HPDE6-E6E7 (cell line): ENCODE measurements at regions not wholly inside any gene's neighbourhood (a gene's known extent, or its start where the extent isn't known, plus 50 kb on each side); places are given as distances from the start of the nearest gene placed in this dataset.
"Not testable (repeated sequence)": the region's sequence is repeated elsewhere in the genome, so short reads cannot be mapped to it uniquely, and the experiment has no call there.

Experiments used
- DNase-seq: peaks from one replicate; pipeline ENCODE4 v3.0.0; 2011; ENCODE audit warnings: missing footprints; ENCODE audit errors: extremely low spot score

GRCh38 chr14:82963756-82964155 lies 1430.1 kb upstream of the SEL1L start:
- DNase-seq, result no peak

GRCh38 chr14:82987502-82988124 lies 1454.0 kb upstream of the SEL1L start:
- no peak for DNase-seq

DNA sequence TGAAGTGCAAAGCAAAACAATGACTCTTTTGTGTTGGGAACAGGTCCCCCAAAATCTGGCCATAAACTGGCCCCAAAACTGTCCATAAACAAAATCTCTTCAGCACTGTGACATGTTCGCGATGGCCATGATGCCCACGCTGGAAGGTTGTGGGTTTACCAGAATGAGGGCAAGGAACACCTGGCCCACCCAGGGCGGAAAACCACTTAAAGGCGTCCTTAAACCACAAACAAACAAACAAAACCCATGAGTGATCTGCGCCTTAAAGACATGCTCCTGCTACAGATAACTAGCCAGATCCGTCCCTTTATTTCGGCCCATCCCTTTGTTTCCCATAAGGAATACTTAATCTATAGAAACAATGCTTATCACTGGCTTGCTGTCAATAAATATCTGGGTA lies 1460.9 kb upstream of the SEL1L start:
- not testable (repeated sequence) for DNase-seq

GRCh38 chr14:82999802-83000201 lies 1466.1 kb upstream of the SEL1L start:
- no peak for DNase-seq

GRCh38 chr14:83004456-83005006 lies 1470.9 kb upstream of the SEL1L start:
- no peak for DNase-seq

DNA sequence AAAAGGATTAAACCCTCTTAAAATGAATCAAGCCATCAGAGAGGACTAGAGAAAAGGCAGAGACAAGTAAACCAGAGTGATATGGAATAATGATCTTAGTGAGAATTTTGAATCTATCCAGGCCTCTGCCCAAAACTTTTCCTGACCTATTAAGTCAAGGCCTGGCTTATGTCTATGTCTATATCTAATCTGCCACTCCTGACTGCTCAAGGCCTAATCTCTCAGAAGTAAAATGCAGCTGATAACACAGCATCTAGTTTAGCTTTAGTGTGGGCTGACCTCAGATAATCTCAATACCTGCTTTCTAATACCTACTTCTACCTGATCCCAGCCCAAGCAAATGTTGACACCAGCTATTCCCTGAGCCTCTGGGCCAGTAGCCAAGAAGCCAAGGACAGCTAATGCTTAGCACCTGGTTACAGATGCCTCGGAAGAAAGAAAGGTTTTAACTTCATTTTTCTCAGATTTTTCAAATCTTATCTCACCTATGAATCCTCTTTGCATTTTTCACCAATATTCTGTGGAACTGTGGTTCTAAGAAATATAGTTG lies 1472.5 kb upstream of the SEL1L start:
- no peak for DNase-seq

- not testable (repeated sequence) for DNase-seq
Measured at GRCh38 chr14:83007052-83007451, 1473.4 kb upstream of the SEL1L start.

GRCh38 chr14:83007641-83008225 lies 1474.1 kb upstream of the SEL1L start:
- no peak for DNase-seq

DNA sequence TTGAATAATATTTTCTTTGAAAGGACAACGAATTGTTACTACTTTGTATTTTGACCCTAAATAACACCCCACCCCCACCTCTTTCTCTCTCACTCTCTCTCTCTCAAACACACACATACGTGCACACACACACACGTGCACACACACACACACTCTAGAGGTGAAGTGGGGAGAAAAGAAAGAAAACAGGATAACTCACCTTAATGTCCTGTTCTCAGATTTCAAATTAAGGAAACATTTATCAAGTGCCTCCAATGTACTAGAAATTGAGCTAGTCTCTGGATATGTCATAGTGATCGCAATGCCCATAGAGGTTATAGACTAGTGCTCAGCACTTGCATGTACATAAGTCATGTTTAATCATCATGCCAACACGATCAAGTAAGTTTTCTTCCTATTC lies 1483.6 kb upstream of the SEL1L start:
- no peak for DNase-seq

GRCh38 chr14:83019744-83020414 lies 1486.2 kb upstream of the SEL1L start:
- no peak for DNase-seq

DNA sequence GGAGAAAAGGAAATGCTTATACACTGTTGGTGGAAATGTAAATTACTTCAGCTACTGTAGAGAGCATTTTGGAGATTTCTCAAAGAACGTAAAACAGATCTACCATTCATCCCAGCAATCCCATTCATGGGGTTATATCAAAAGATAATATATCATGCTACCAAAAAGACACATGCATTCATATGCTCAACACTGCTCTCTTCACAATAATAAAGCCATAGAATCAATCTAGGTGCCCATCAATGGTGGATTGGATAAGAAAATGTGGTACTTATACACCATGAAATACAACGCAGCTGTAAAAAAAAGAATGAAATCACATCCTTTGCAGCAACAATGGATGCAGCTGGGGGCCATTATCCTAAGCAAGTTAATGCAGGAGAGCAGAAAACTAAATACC lies 1487.7 kb upstream of the SEL1L start:
- no peak for DNase-seq

DNA sequence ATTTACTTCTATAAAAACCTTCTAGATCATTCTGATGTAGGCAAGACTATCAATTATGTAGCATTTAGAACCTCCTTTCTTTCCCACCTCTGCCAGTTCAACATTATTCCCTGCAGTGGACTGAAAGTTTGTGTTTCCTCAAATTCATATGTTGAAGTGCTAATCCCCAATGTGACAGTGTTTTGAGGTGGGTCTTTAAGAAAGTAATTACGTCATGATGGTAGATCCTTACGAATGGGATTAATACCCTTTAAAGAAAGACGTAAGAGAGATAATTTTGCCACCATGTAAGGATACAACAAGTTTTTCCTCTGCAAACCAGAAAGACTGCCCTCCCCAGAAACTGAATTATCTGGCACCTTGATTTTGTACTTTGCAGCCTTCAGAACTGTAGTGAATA lies 1489.7 kb upstream of the SEL1L start:
- DNase-seq, result no peak

- DNase-seq, result no peak
Measured at GRCh38 chr14:83041224-83041623, 1507.6 kb upstream of the SEL1L start.

DNA sequence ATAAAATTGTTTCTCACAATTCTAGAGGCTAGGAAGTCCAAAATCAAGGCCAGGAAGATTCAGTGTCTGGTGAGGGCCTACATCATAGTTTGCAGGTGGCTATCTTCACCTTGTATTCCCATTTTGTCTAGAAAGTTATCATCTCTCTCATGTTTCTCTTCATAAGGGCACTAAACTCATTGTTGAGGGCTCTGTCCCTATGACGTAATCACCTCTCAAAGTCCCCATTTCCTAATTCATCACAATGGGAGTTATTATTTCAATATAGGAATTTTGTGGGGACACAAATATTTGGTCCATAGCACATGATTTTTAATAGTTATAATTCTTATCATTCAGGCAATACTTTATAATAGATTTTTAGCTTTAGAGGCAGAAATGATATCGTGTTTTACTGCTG lies 1509.2 kb upstream of the SEL1L start:
- DNase-seq, result no peak

- peak; percentile 19 for DNase-seq
Measured at GRCh38 chr14:83044001-83044400, 1510.3 kb upstream of the SEL1L start.

DNA sequence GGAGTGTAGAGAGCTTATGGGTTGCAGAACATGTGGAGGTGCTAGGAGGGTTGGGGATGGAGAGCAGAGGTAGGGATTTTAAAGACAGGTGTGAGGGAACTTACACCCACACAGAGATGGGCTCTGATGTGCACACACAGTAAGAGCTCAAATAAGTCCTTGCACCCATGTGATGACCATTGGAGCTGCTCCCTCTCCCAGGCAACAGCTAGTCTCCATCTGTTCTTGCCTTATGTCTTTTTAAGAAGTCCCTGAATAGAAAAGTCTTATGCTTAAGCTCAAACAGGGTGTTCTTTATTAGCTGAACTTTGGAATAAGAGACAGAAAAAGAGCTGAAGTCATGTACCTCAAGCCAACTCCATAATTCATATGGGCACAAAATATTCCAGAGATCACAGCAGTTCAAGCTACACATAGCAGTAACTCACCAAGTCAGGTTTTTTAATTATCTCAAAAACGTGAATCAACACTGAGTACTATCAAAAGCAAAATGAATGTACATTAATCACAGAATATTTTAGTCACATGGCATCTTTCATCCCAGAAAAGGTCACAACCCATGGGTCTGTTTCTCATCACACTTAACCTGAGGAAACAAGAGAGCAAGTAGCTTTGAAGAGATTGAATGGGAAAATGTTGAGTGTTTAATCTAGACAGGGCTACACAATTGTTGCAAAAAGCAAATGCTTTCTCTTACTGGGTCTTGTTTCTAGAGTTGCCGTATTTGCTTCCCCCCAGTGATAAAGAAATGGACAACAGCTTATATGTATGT lies 1513.6 kb upstream of the SEL1L start:
- no peak for DNase-seq

- DNase-seq, result no peak
Measured at GRCh38 chr14:83053022-83053710, 1519.5 kb upstream of the SEL1L start.

DNA sequence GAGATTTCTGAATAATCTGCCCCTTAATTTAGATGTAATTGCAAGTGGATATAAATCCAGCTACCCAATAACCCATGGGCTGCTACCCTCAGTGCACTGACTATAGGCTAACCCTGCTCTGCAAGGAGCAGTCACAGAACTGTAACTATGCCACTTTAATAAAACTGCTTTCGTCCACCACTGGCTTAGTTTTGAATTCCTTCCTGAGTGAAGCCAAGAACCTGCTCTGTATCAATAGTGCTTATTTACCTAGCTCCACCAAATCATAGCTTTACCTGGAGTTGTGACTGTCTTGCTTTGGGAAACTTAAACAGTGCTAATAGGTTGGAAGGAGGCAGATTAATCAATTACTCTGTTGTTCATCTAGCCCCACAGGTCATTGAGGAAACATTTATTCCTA lies 1524.4 kb upstream of the SEL1L start:
- no peak for DNase-seq

DNA sequence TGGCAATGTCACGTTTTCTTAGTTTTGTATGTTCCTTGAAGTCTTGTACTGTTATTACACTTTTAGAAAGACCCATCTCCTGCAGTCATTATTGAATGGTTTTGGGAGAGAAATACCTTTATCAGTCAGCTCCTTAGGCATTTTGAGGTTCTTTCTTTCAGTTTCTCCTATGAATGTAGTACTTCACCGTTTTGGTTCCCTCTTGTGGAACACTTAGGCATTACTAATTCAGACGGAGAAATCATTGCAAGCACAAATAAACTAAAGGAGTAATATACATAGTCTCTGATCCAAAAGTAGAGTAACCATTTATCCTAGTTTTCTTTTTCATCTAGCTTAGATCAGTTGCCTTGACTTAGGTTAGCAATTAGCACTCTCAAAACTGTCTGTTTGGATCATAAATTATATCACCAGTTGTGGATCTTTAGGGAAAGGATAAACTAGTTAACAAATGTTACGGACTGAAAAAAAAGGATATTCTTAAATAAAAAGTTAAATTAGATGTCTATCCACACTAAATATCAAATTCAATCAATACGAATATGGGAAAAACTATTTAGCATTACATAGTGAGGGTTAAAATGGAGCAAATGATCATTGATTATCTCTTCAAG lies 1538.3 kb upstream of the SEL1L start:
- no peak for DNase-seq

GRCh38 chr14:83085136-83085535 lies 1551.5 kb upstream of the SEL1L start:
- no peak for DNase-seq

- DNase-seq, result no peak
Measured at GRCh38 chr14:83085725-83086124, 1552.1 kb upstream of the SEL1L start.
